ENCODE measurements at regions not wholly inside any gene's neighbourhood (a gene's known extent, or its start where the extent isn't known, plus 50 kb on each side); places are given as distances from the start of the nearest gene placed in this dataset.

DNA sequence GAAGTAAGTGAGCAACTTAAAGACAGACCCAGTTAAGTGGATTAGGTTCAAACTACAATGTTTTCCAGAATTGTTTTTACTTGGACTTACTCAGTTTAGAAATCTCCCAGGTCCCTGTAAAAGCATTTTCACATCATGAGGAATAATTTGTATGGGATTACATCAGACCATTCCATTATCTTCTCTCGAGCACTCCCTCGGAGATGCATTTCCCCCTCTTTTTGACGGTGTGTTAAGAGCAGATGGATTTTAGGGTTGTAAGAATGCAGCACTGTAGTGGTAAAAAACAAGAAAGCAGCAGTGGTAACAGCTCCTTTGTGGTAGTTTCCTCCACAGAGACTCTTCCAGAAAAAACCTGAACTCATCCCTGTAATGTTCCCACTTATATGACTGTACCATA lies 488.4 kb downstream of the BCAT1 start:
- DNase-seq (ENCODE audit: low spot score), result no peak
- Histone ChIP-seq H3K4me1 (ENCODE audit: insufficient read depth, low read length) (no peaks in the 10 kb centered on the region), H4K20me1 (ENCODE audit: insufficient read depth, low read length) (no peaks in the 10 kb centered on the region), H3K36me3 (replicated peaks in 1 of 2; ENCODE audit: control insufficient read depth in 1 of 2, insufficient read depth in 2 of 2, low read length in 2 of 2) (no peaks in the 10 kb centered on the region), H3K27ac (ENCODE audit: extremely low read length, insufficient read depth, low read length) (no peak overlapping the region), H3K27me3 (ENCODE audit: control insufficient read depth in 1 of 2, insufficient read depth in 2 of 2, low read length in 2 of 2) (no peaks in the 10 kb centered on the region; a peak in 1 of 5 replicates), H3K9me3 (ENCODE audit: low read length) (no peaks in the 10 kb centered on the region), H3K4me3 (replicated peaks in 1 of 3; ENCODE audit: insufficient read depth in 1 of 3, low read depth in 2 of 3, low read length in 3 of 3) (no peak overlapping the region), H2AFZ (ENCODE audit: low read length) (no peak overlapping the region), H3K79me2 (ENCODE audit: insufficient read depth, low read length) (no peaks in the 10 kb centered on the region), H3K4me2 (ENCODE audit: low read depth, low read length) (no peak overlapping the region), H3K9ac (ENCODE audit: insufficient read depth, low read depth, low read length) (no peak overlapping the region)
- intact Hi-C loops (cut with micrococcal nuclease; ENCODE audit: unreplicated experiment), result no loop called here
- no peak for FAIRE-seq
- ChIA-PET POLR2A (no interaction called here), CTCF (ENCODE audit: low intra/inter-chr PET ratio, low total read pairs) (no interaction called here)
- BruUV-seq (replicated peaks), result no TSS peak
- 64% methylated on average over 3 of the region's 3 CpGs for WGBS (ENCODE audit: low lambda C conversion rate)
- TF ChIP-seq ZNF773 (CRISPR knock-in tag; IDR thresholded peaks at IDR 0.05; ENCODE audit: borderline replicate concordance) (no peak), U2AF2 (IDR thresholded peaks at IDR 0.05; ENCODE audit: low read depth, low read length) (no peak), FOSL1 (CRISPR knock-in tag; IDR thresholded peaks at IDR 0.05; ENCODE audit: borderline replicate concordance) (no peak), KMT2B (CRISPR knock-in tag; IDR thresholded peaks at IDR 0.05) (no peak), NFRKB (IDR thresholded peaks at IDR 0.05) (no peak), ZNF446 (CRISPR knock-in tag; IDR thresholded peaks at IDR 0.05) (no peak), SP5 (CRISPR knock-in tag; IDR thresholded peaks at IDR 0.05; ENCODE audit: borderline replicate concordance, low read depth) (no peak), MIER3 (CRISPR knock-in tag; IDR thresholded peaks at IDR 0.05; ENCODE audit: borderline replicate concordance) (no peak), ZFP36L1 (CRISPR knock-in tag; IDR thresholded peaks at IDR 0.05) (no peak)
- TF ChIP-seq, protein P1, sequence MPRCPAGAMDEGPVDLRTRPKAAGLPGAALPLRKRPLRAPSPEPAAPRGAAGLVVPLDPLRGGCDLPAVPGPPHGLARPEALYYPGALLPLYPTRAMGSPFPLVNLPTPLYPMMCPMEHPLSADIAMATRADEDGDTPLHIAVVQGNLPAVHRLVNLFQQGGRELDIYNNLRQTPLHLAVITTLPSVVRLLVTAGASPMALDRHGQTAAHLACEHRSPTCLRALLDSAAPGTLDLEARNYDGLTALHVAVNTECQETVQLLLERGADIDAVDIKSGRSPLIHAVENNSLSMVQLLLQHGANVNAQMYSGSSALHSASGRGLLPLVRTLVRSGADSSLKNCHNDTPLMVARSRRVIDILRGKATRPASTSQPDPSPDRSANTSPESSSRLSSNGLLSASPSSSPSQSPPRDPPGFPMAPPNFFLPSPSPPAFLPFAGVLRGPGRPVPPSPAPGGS (CRISPR knock-in tag; IDR thresholded peaks at IDR 0.05), result no peak
- TF ChIP-seq, protein P2, sequence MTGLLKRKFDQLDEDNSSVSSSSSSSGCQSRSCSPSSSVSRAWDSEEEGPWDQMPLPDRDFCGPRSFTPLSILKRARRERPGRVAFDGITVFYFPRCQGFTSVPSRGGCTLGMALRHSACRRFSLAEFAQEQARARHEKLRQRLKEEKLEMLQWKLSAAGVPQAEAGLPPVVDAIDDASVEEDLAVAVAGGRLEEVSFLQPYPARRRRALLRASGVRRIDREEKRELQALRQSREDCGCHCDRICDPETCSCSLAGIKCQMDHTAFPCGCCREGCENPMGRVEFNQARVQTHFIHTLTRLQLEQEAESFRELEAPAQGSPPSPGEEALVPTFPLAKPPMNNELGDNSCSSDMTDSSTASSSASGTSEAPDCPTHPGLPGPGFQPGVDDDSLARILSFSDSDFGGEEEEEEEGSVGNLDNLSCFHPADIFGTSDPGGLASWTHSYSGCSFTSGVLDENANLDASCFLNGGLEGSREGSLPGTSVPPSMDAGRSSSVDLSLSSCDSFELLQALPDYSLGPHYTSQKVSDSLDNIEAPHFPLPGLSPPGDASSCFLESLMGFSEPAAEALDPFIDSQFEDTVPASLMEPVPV (CRISPR knock-in tag; IDR thresholded peaks at IDR 0.05), result no peak
- no peak for ATAC-seq
- in situ Hi-C loops (cut with HindIII; ENCODE audit: extremely low pct_ligation_motif_present, low pct_unique_long_range_greater_than_20kb), result no loop called here

All from HepG2 (cell line).